ENCODE measurements at regions not wholly inside any gene's neighbourhood (a gene's known extent, or its start where the extent isn't known, plus 50 kb on each side); places are given as distances from the start of the nearest gene placed in this dataset.

GRCh38 chr4:13142191-13142590 lies 341.9 kb downstream of the RAB28 start:
- DNase-seq (ENCODE audit: low read depth) = no peak
- TF ChIP-seq CTCF (IDR thresholded peaks at IDR 0.05; ENCODE audit: low read depth, low read length, missing control alignments) = no peak
- no peak overlapping the region for H3K4me3 ChIP-seq (ENCODE audit: low read depth, low read length)
- in situ Hi-C loops (cut with HindIII; ENCODE audit: low sequenced_read_pairs) = no loop called here

- no peak for DNase-seq (ENCODE audit: low read depth)
- H3K4me3 ChIP-seq (ENCODE audit: low read depth, low read length) = no peak overlapping the region
- in situ Hi-C loops (cut with HindIII; ENCODE audit: low sequenced_read_pairs) = no loop called here
- TF ChIP-seq CTCF (IDR thresholded peaks at IDR 0.05; ENCODE audit: low read depth, low read length, missing control alignments) = no peak
These were observed 346.8 kb downstream of the RAB28 start for GRCh38 chr4:13137390-13137789.

DNA sequence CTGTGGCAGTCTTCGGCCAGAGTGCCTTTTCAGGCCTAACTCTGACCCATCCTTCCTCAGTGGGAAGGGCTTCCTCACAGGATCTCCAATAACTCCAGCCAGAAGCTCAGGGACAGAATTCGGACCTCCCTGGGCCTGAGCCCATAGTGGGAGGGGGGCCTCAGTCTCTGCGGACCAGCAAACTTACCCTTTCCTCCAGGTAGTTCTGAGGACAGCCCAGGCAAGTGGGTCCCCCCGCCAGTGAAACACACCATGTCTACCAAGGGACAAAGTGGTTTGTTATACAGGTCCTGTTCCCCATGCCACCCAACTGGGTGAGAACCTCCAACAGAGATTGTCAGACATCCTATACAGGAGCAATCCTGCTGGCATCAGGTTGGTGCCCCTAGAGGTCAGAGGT lies 350.4 kb downstream of the RAB28 start:
- no peak for DNase-seq (ENCODE audit: low read depth)
- no peak for TF ChIP-seq CTCF (IDR thresholded peaks at IDR 0.05; ENCODE audit: low read depth, low read length, missing control alignments)
- no peak overlapping the region for H3K4me3 ChIP-seq (ENCODE audit: low read depth, low read length)
- in situ Hi-C loops (cut with HindIII; ENCODE audit: low sequenced_read_pairs) = no loop called here

DNA sequence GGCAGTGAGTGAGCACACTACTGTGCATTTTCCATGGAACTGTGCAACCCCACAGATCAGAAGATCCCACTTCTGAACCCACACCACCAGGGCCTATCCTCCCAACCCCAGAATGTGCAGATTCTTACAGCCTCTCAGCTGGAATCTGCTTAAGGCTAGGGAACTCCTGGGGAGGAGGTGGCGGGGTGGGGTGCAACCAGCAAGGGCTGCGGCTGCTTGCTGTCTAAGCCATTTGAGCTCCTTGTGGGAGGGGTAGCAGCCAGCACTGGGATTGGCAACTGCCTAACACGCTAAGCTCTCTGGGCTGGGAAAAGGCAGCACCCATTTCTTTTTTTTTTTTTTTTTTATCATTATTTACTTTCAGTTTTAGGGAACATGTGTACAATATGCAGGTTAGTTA lies 353.3 kb downstream of the RAB28 start:
- no peak overlapping the region for H3K4me3 ChIP-seq (ENCODE audit: low read depth, low read length)
- DNase-seq (ENCODE audit: low read depth) = no peak
- in situ Hi-C loops (cut with HindIII; ENCODE audit: low sequenced_read_pairs) = no loop called here
- TF ChIP-seq CTCF (IDR thresholded peaks at IDR 0.05; ENCODE audit: low read depth, low read length, missing control alignments) = no peak

DNA sequence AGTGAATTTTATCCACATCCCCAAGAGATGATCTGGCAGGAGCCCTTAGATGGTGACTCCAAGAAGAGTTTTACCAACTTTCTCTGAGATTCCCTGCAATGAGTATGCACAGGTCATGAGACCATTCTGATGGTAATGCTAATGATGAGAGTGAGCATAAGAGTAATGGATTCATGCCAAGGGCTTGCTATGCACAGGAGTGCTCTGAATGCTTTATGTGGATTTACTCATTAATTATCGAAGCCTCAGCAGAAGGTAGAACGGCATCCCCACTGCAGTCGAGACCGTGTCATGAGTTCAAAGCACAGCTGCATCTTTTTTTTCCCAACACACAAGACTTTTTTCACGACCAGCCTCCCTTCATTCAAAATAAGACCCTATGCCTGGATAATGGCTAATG lies 355.0 kb downstream of the RAB28 start:
- no peak for DNase-seq (ENCODE audit: low read depth)
- TF ChIP-seq CTCF (IDR thresholded peaks at IDR 0.05; ENCODE audit: low read depth, low read length, missing control alignments) = no peak
- in situ Hi-C loops (cut with HindIII; ENCODE audit: low sequenced_read_pairs) = no loop called here
- H3K4me3 ChIP-seq (ENCODE audit: low read depth, low read length) = no peak overlapping the region

GRCh38 chr4:13126976-13127910 lies 356.9 kb downstream of the RAB28 start:
- TF ChIP-seq CTCF (IDR thresholded peaks at IDR 0.05; ENCODE audit: low read depth, low read length, missing control alignments) = no peak
- in situ Hi-C loops (cut with HindIII; ENCODE audit: low sequenced_read_pairs) = no loop called here
- no peak for DNase-seq (ENCODE audit: low read depth)
- no peak overlapping the region for H3K4me3 ChIP-seq (ENCODE audit: low read depth, low read length)
